ENCODE measurements at regions not wholly inside any gene's neighbourhood (a gene's known extent, or its start where the extent isn't known, plus 50 kb on each side); places are given as distances from the start of the nearest gene placed in this dataset.

DNA sequence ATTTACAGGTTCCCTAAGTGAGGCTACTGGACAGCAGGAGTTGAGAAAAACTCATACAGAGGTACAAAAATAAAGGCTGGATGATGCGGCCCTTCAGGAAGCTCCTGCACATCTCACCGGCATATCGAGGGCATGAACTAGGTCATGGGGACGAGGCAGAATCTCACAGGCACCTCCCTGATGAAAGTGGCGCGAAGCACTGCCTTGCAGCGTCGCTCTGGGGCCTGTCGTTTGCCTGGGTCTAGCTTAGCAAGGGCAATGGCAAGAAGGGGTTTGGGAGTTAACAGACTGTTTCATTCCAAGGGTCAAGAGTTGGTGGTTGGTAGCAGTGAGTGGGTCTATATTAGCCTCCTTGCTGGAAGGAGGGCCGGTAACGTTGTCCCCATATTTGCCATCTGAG is 103.5 kb upstream of the IRF2BP2 start:
- Histone ChIP-seq H3K4me1 (ENCODE audit: control insufficient read depth, insufficient read depth, low read length) (peaks cover 38% of the 10 kb centered on the region), H3K27ac (ENCODE audit: low read length) (no peak overlapping the region), H3K9ac (ENCODE audit: low read length in 2 of 2) (no peak overlapping the region)

GRCh38 chr1:234712891-234713305 is 102.9 kb upstream of the IRF2BP2 start:
- no peak overlapping the region for H3K27ac ChIP-seq (ENCODE audit: low read length)
- no peak overlapping the region for H3K9ac ChIP-seq (ENCODE audit: low read length in 2 of 2)
- H3K27me3 ChIP-seq (ENCODE audit: control insufficient read depth in 1 of 2, insufficient read depth in 2 of 2, low read length in 2 of 2), result no peaks in the 10 kb centered on the region
- H3K4me1 ChIP-seq (ENCODE audit: control insufficient read depth, insufficient read depth, low read length), result peaks cover 32% of the 10 kb centered on the region
- no peaks in the 10 kb centered on the region for H3K36me3 ChIP-seq (ENCODE audit: control insufficient read depth in 2 of 2, insufficient read depth in 2 of 2, low read length in 2 of 2)
- no peak overlapping the region for H3K4me3 ChIP-seq (ENCODE audit: low read length in 2 of 2)
- H3K9me3 ChIP-seq (ENCODE audit: control insufficient read depth in 2 of 2, low read length in 2 of 2), result no peaks in the 10 kb centered on the region

More for the DNA sequence above, 103.5 kb upstream of the IRF2BP2 start:
- Histone ChIP-seq H3K4me3 (ENCODE audit: low read length in 2 of 2) (no peak overlapping the region), H3K27me3 (ENCODE audit: control insufficient read depth in 1 of 2, insufficient read depth in 2 of 2, low read length in 2 of 2) (no peaks in the 10 kb centered on the region), H3K36me3 (ENCODE audit: control insufficient read depth in 2 of 2, insufficient read depth in 2 of 2, low read length in 2 of 2) (no peaks in the 10 kb centered on the region), H3K9me3 (ENCODE audit: control insufficient read depth in 2 of 2, low read length in 2 of 2) (no peaks in the 10 kb centered on the region)

- Histone ChIP-seq H3K27me3 (ENCODE audit: control insufficient read depth in 1 of 2, insufficient read depth in 2 of 2, low read length in 2 of 2) (no peaks in the 10 kb centered on the region), H3K9me3 (ENCODE audit: control insufficient read depth in 2 of 2, low read length in 2 of 2) (no peaks in the 10 kb centered on the region), H3K9ac (ENCODE audit: low read length in 2 of 2) (no peak overlapping the region), H3K4me1 (ENCODE audit: control insufficient read depth, insufficient read depth, low read length) (peaks cover 15% of the 10 kb centered on the region), H3K36me3 (ENCODE audit: control insufficient read depth in 2 of 2, insufficient read depth in 2 of 2, low read length in 2 of 2) (no peaks in the 10 kb centered on the region), H3K27ac (ENCODE audit: low read length) (no peak overlapping the region), H3K4me3 (ENCODE audit: low read length in 2 of 2) (no peak overlapping the region)
These were observed 101.2 kb upstream of the IRF2BP2 start for GRCh38 chr1:234710936-234711724.

DNA sequence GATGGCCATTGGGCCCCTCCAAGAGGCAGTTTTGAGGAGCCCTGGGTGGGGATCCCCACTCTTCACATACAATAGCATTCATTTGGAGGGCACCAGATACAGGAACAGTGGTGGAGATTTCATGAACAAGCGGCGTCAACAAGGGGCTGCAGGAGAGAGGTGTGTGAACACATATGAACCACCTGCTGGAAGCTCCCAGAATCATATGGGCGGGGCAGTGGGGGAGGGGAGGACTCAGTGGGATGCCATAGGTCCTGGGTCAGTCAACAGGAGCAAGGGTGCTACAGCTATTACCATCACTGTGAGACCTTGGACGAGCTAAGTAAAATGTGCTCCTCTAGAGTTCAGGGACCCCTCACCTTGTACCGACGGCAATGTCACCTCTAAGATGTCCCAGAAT is 100.4 kb upstream of the IRF2BP2 start:
- Histone ChIP-seq H3K27me3 (ENCODE audit: control insufficient read depth in 1 of 2, insufficient read depth in 2 of 2, low read length in 2 of 2) (no peaks in the 10 kb centered on the region), H3K9me3 (ENCODE audit: control insufficient read depth in 2 of 2, low read length in 2 of 2) (no peaks in the 10 kb centered on the region), H3K36me3 (ENCODE audit: control insufficient read depth in 2 of 2, insufficient read depth in 2 of 2, low read length in 2 of 2) (no peaks in the 10 kb centered on the region), H3K4me1 (ENCODE audit: control insufficient read depth, insufficient read depth, low read length) (peaks cover 7% of the 10 kb centered on the region), H3K4me3 (ENCODE audit: low read length in 2 of 2) (no peak overlapping the region), H3K9ac (ENCODE audit: low read length in 2 of 2) (no peak overlapping the region), H3K27ac (ENCODE audit: low read length) (no peak overlapping the region)

DNA sequence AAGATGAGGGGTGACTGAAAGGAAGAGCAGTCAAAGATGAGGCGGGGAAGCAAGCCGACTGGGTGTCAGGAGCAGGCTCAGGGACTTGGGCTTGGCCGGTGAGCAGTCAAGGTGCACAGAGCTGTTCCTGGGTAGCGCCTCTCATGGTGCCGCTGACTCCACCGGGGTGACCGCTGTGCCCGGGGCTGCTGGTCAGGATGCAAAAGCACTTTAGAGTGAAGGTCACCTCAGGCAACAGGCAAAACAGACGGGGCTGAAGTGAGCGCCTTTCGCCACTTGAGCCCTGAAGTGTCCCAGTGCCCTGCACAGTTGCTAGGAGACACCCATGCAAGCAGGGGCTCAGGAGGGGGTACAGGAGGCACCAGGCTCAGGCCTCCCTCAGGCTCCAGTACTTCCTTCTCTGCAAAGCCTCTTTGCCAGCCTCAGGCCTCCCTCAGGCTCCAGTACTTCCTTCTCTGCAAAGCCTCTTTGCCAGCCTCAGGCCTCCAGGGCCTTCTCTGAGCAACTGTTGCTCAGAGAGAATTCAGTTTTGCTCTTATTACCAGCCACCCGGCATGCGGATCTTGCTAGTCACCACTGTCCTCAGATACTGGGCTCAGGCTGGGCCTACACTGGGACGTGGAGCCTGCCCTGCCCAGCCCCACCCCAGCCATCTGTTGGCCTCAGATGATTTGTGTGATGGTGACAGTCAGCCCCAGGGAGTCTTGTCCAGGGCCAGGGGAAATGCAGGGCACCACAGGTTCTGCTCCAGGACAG is 99.7 kb upstream of the IRF2BP2 start:
- Histone ChIP-seq H3K36me3 (ENCODE audit: control insufficient read depth in 2 of 2, insufficient read depth in 2 of 2, low read length in 2 of 2) (no peaks in the 10 kb centered on the region), H3K4me3 (ENCODE audit: low read length in 2 of 2) (no peak overlapping the region), H3K27me3 (ENCODE audit: control insufficient read depth in 1 of 2, insufficient read depth in 2 of 2, low read length in 2 of 2) (no peaks in the 10 kb centered on the region), H3K9ac (ENCODE audit: low read length in 2 of 2) (no peak overlapping the region), H3K27ac (ENCODE audit: low read length) (no peak overlapping the region), H3K4me1 (ENCODE audit: control insufficient read depth, insufficient read depth, low read length) (peaks cover 3% of the 10 kb centered on the region), H3K9me3 (ENCODE audit: control insufficient read depth in 2 of 2, low read length in 2 of 2) (no peaks in the 10 kb centered on the region)

GRCh38 chr1:234708700-234709395 is 98.9 kb upstream of the IRF2BP2 start:
- Histone ChIP-seq H3K36me3 (ENCODE audit: control insufficient read depth in 2 of 2, insufficient read depth in 2 of 2, low read length in 2 of 2) (no peaks in the 10 kb centered on the region), H3K4me1 (ENCODE audit: control insufficient read depth, insufficient read depth, low read length) (peaks cover 3% of the 10 kb centered on the region), H3K9me3 (ENCODE audit: control insufficient read depth in 2 of 2, low read length in 2 of 2) (no peaks in the 10 kb centered on the region), H3K4me3 (ENCODE audit: low read length in 2 of 2) (no peak overlapping the region), H3K27me3 (ENCODE audit: control insufficient read depth in 1 of 2, insufficient read depth in 2 of 2, low read length in 2 of 2) (no peaks in the 10 kb centered on the region), H3K27ac (ENCODE audit: low read length) (no peak overlapping the region), H3K9ac (ENCODE audit: low read length in 2 of 2) (no peak overlapping the region)

GRCh38 chr1:234707641-234708040 is 97.7 kb upstream of the IRF2BP2 start:
- Histone ChIP-seq H3K27ac (ENCODE audit: low read length) (no peak overlapping the region), H3K36me3 (ENCODE audit: control insufficient read depth in 2 of 2, insufficient read depth in 2 of 2, low read length in 2 of 2) (no peaks in the 10 kb centered on the region), H3K9me3 (ENCODE audit: control insufficient read depth in 2 of 2, low read length in 2 of 2) (no peaks in the 10 kb centered on the region), H3K9ac (ENCODE audit: low read length in 2 of 2) (no peak overlapping the region), H3K27me3 (ENCODE audit: control insufficient read depth in 1 of 2, insufficient read depth in 2 of 2, low read length in 2 of 2) (no peaks in the 10 kb centered on the region), H3K4me1 (ENCODE audit: control insufficient read depth, insufficient read depth, low read length) (peaks cover 10% of the 10 kb centered on the region), H3K4me3 (ENCODE audit: low read length in 2 of 2) (no peak overlapping the region)

DNA sequence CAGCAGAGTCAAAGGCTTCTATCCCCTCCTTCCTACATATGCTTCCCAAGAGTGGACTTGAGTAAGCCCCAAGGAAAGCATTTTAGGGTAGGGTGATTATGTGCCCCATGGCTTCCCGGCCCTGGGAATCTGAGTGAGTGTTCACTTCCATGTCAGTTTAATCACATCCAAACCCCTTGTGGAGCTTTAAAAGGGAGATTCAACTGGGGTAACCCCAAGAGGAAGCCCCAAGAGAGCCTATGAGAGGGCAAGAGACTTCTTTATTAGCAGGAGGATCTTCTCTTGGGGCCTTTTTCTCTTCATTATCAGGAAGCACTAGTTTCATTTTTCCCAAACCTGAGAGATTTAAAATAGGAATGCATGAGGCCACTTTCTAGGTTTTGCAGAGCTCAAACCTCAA is 97.0 kb upstream of the IRF2BP2 start:
- Histone ChIP-seq H3K27me3 (ENCODE audit: control insufficient read depth in 1 of 2, insufficient read depth in 2 of 2, low read length in 2 of 2) (no peaks in the 10 kb centered on the region), H3K4me3 (ENCODE audit: low read length in 2 of 2) (no peak overlapping the region), H3K27ac (ENCODE audit: low read length) (no peak overlapping the region), H3K9me3 (ENCODE audit: control insufficient read depth in 2 of 2, low read length in 2 of 2) (no peaks in the 10 kb centered on the region), H3K4me1 (ENCODE audit: control insufficient read depth, insufficient read depth, low read length) (peaks cover 10% of the 10 kb centered on the region), H3K36me3 (ENCODE audit: control insufficient read depth in 2 of 2, insufficient read depth in 2 of 2, low read length in 2 of 2) (no peaks in the 10 kb centered on the region), H3K9ac (ENCODE audit: low read length in 2 of 2) (no peak overlapping the region)

GRCh38 chr1:234706199-234706598 is 96.2 kb upstream of the IRF2BP2 start:
- Histone ChIP-seq H3K9ac (ENCODE audit: low read length in 2 of 2) (no peak overlapping the region), H3K4me1 (ENCODE audit: control insufficient read depth, insufficient read depth, low read length) (peaks cover 10% of the 10 kb centered on the region), H3K27me3 (ENCODE audit: control insufficient read depth in 1 of 2, insufficient read depth in 2 of 2, low read length in 2 of 2) (no peaks in the 10 kb centered on the region), H3K9me3 (ENCODE audit: control insufficient read depth in 2 of 2, low read length in 2 of 2) (no peaks in the 10 kb centered on the region), H3K36me3 (ENCODE audit: control insufficient read depth in 2 of 2, insufficient read depth in 2 of 2, low read length in 2 of 2) (no peaks in the 10 kb centered on the region), H3K4me3 (ENCODE audit: low read length in 2 of 2) (no peak overlapping the region), H3K27ac (ENCODE audit: low read length) (no peak overlapping the region)

- Histone ChIP-seq H3K9ac (ENCODE audit: low read length in 2 of 2) (no peak overlapping the region), H3K4me3 (ENCODE audit: low read length in 2 of 2) (no peak overlapping the region), H3K4me1 (ENCODE audit: control insufficient read depth, insufficient read depth, low read length) (peaks cover 10% of the 10 kb centered on the region), H3K27me3 (ENCODE audit: control insufficient read depth in 1 of 2, insufficient read depth in 2 of 2, low read length in 2 of 2) (no peaks in the 10 kb centered on the region), H3K9me3 (ENCODE audit: control insufficient read depth in 2 of 2, low read length in 2 of 2) (no peaks in the 10 kb centered on the region), H3K27ac (ENCODE audit: low read length) (no peak overlapping the region), H3K36me3 (ENCODE audit: control insufficient read depth in 2 of 2, insufficient read depth in 2 of 2, low read length in 2 of 2) (no peaks in the 10 kb centered on the region)
These were observed 95.6 kb upstream of the IRF2BP2 start for GRCh38 chr1:234705615-234706014.
